Left kidney (tissue), 1 donor: ENCODE measurements at regions not wholly inside any gene's neighbourhood (a gene's known extent, or its start where the extent isn't known, plus 50 kb on each side); places are given as distances from the start of the nearest gene placed in this dataset.
A peak's percentile ranks its signal among the peaks of the same experiment; 100 is the strongest.

Experiments
- DNase-seq: peaks from one replicate; pipeline ENCODE4 v3.0.0-alpha.2; 2013

GRCh38 chr14:97594306-97594705 lies 797.1 kb downstream of the VRK1 start:
- no peak for DNase-seq

DNA sequence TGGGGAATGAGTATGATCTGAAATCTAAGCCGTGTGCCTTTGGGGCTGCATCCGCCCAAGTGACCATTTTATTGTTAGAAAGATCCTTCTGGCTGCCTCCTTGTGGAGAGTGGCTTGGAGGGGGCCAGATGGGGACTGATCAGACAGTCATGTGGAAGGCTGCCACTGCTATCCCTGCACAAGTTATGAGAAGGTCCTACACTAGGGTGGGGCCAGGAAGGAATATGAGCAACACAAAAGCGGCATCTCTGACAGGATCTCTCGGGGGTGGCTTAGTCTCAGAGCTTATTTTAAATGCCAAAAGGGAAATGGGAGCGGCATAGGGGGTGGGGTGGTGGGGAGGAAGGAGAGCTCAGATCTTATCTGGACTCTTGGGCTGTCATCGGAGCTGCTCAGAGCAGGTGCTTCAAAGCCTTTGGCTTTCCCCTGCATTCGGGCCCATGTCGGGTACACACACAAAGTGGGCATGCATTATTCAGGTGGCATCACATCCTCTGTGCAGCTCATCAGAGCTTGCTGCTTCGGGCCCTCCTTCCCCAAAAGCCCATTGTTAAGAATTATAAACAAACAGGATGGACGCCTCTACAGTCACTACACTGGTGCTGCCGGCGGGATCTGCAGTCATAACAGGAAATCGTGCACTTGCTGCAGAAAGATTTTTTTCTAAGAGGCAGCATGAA lies 805.4 kb downstream of the VRK1 start:
- DNase-seq, result no peak

GRCh38 chr14:97603201-97603600 lies 806.0 kb downstream of the VRK1 start:
- DNase-seq, result no peak

DNA sequence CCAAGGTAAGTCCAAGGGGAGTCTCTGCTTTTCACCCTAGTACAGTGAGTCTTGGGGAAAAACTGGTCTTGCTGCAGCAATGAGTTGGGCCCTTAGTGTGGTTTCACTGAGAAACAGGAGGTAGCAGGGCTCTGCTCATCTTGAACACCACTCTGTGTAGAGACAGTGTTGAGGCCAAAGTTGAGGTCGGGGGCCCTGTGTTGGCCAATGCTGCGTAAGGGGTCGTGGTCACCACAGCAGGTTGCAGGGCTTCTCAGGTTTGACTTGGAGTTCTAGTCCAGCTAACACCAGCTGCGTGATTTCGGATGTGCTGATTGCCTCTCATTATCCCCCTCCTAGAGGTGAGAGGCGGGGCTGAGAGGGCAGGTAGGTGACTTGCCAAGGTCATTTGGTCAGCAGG lies 807.5 kb downstream of the VRK1 start:
- no peak for DNase-seq

GRCh38 chr14:97618401-97618800 lies 821.2 kb downstream of the VRK1 start:
- DNase-seq, result no peak

GRCh38 chr14:97618917-97619690 lies 821.9 kb downstream of the VRK1 start:
- DNase-seq, result no peak

GRCh38 chr14:97620066-97620465 lies 822.9 kb downstream of the VRK1 start:
- no peak for DNase-seq

DNA sequence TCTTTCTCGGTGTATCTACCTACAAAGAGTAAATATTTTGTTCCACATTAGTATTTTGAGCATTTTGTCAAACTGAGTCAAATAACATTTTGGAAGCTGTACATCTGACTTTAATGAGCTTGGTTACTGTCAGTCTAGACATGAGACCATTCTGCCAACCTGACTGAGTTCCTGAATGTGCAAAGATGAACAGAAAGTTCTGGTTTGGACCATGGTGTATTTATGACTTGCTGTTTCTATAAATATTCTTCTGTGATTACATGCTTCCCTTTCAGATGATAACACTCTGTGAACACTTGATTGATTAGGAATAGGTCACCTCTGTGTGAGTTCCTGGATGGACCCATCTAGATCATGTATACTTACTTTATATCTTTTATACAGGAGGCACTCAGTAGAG lies 827.8 kb downstream of the VRK1 start:
- no peak for DNase-seq

- no peak for DNase-seq
Measured at GRCh38 chr14:97625477-97625876, 828.3 kb downstream of the VRK1 start.

DNA sequence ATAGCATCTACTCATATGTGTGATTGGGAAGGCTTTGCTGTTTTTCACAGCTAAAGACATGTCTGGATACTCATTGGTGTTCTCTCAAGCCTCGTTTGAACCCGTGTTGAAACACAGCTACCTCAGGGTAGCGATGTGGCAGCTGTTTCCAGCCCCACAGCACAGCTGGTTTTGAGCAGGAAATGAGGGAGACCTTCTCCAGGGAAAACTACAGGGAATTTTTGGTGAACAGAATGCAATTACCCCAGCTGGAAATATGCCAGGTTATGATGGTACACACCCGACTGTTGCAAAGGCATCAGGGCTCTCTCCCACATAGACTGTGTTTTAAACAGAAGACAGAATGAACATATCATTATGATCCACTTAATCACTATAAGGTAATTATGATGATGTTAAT lies 828.9 kb downstream of the VRK1 start:
- DNase-seq, result no peak

GRCh38 chr14:97630249-97630648 lies 833.1 kb downstream of the VRK1 start:
- DNase-seq, result no peak

DNA sequence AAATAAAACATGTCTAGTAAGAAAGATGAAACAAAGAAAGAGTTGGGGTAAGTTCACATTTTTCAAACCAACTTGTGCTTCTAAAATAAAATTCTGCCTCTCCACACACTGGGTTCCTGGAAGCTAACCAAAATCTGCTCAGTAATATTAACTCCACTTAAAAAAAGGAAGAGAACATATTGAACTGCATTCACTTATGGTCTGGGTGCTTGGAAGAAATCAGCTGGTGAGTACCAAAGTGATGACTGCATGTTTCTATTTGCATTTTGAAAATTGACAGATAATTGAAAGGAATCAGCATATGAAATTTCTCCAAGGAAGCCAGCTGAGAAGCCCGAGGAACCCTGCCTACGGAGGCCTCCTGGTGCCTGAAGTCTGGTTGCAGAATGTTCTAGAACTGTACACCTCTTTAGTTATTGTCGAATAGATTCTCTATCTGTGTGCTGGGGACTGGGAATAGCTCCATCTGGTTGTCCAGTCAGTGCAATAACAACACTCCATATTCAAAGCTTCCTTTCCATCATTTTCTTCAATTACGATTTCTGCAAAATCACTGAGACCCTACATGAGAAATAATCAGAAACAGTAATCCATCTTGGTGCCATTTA lies 836.1 kb downstream of the VRK1 start:
- no peak for DNase-seq

DNA sequence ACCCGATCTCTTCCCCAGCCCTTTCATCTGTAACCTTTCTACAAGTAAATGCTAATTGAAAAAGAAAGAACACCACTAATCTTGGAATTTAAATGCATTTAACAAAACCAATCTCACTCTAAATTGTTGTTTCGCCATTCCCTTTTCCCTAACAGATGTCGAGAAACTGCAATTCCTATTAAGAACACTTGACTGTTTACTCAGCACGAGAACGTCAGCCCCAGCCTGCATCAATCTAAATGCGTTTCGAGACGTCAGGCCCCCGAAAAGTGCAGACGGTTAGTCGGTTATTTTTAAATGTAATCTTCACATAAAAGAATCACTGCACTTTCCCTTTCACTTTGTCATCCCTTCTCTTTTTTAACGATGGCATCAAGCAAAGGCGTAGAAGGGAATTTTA lies 837.6 kb downstream of the VRK1 start:
- DNase-seq, result peak; percentile 30

- no peak for DNase-seq
Measured at GRCh38 chr14:97638864-97639263, 841.7 kb downstream of the VRK1 start.

DNA sequence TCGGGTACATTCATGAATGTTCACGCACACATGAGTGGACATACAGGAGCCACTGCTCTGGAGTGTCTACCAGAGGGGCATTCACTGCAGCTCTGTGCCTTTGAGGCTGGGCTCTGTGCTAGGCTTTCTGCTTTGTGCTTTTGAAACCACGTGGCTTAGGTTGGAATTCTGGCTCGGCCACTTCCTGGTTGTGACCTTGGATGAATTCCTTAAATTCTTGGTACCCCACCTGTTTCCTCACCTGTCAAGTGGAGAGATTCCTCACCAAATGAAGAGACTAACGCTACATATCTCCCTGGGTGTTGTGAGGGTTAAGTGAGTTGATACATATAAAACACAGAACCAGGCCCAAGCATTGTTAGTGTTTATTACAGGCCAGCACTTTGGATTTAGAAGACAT lies 842.8 kb downstream of the VRK1 start:
- no peak for DNase-seq

GRCh38 chr14:97641827-97642226 lies 844.6 kb downstream of the VRK1 start:
- DNase-seq, result no peak

DNA sequence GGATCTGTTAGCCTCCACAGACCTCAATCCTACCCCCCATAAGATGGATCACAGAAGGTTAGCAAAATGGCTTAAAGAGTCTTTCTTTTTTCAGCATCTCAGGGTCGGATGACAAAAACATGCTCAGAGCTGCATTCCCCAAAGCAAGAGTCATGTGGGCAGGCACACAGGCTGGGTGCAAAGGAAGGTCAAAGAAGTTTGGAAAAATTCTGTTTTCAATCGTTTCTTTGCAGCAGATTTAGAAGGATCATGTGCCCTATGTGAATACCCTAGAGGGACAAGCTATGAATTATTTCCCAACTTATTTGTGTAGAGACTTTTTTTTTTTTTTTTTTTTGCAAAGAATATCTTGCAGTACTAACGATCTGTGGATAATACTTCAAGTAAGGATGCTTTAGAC lies 845.4 kb downstream of the VRK1 start:
- DNase-seq, result no peak

DNA sequence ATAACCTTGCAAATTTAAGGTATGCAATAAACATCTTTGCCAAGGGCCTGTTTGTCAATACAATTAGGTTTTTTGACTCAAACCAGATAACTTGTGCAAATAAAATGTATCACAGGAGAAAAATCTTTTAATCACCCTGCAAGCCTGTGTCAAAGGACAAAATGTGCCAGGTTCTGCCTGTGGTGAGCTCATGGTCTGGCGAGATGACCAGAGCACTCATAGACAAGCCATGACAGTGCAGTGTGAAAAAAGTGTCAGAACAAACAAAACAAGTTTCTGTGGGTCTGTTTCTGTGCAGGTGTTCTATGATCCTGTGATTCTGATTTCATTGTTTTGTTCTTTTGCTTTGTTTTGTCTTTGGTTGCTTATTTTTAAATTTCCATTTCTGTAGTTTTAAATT lies 847.2 kb downstream of the VRK1 start:
- DNase-seq, result no peak

DNA sequence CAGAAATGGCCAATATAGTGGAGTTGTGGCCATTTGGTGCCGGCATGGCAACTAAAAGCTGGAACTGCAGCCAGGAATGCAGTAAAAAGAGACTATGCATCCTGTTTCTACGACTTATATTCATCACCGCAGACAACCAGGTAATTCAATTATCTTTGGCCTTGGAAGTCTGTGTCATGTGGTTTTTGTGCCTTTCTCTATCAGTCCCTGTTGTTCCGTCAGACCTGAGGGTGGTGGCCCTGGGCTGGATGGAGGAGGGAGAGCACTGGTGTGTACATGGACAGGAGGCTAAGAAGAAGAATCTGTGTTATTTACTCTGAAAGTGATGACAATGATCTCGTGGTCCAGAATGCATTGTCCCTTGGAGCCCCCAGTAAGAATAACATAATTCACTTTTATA lies 852.6 kb downstream of the VRK1 start:
- no peak for DNase-seq

GRCh38 chr14:97655169-97655948 lies 858.2 kb downstream of the VRK1 start:
- no peak for DNase-seq

GRCh38 chr14:97657609-97658008 lies 860.4 kb downstream of the VRK1 start:
- no peak for DNase-seq

DNA sequence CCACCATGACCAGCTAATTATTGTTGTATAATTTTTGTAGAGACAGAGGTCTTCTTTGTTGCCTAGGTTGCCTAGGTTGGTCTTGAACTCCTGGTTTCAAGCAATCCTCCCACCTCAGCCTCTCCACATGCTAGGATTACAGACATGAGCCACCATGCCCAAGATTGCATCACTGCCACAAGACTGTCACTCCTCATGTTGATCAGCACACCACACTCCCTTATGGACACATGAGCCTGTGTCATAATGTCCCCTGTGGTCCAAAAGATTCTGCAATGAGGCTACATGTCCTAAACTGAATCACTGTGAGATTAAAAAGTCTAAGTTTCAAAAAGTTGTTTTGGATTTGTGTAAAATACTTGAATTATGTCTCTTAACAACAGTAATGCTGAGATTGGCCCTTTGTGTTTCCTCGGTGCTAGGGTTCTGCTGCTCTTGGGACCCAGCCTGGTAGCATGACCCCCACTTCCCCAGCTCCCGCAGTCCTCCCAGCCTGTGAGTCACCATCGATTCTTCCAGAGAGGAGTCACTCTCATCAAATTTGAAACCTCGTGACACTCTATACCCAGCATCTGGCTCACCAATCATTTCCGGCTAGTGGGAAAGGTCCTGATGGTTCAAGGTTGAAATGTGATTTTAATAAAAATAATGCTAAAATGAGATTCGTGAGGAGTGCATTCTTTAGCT lies 890.9 kb downstream of the VRK1 start:
- DNase-seq, result no peak
